ENCODE measurements at regions not wholly inside any gene's neighbourhood (a gene's known extent, or its start where the extent isn't known, plus 50 kb on each side); places are given as distances from the start of the nearest gene placed in this dataset.

GRCh38 chr2:163306647-163307046 lies 429.2 kb downstream of the FIGN start:
- TF ChIP-seq CTCF (IDR thresholded peaks at IDR 0.05): no peak
- no peak for TF ChIP-seq POLR2AphosphoS5 (IDR thresholded peaks at IDR 0.05)
